Omental fat pad (tissue), 3 donors: ENCODE measurements at regions not wholly inside any gene's neighbourhood (a gene's known extent, or its start where the extent isn't known, plus 50 kb on each side); places are given as distances from the start of the nearest gene placed in this dataset.

Experiments
- ATAC-seq: fragments of 150-250 bp; one replicate; pipeline ENCODE4 v1.9.1; 2016; ENCODE audit warnings: mild to moderate bottlenecking, moderate library complexity; ENCODE audit not compliant: low FRiP score
- DNase-seq: peaks from one replicate; pipeline ENCODE4 v3.0.0-alpha.2; 2019; ENCODE audit warnings: low spot score
- TF ChIP-seq, protein P1 (sequence below), 3 donors: fragments of 450-650 bp; IDR thresholded peaks; one replicate each; pipeline ENCODE4 v1.5.1; 2016 to 2017; ENCODE audit warnings: antibody characterized with exemption in 3 of 3, mild to moderate bottlenecking in 3 of 3, moderate library complexity in 2 of 3

DNA sequence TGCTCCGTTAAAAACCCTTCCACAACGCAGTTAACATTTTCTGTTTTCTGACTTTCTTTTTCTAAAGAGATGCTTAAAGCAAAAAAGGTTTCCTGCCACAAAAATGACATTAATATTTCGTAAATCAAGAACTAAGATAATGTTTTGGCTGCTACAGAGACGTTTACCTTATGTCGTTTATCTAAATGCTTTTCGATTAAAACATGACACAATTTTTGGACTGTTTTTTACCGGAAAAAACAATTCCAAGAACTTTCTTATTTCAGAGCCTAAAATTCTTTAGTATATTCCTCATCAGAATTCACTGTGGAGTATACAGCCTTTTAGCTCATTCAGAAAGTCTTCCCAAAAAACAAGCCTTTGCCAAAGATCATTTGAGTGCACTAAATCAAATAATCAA, 278.0 kb upstream of the TCF4 start:
- TF ChIP-seq, protein P1, sequence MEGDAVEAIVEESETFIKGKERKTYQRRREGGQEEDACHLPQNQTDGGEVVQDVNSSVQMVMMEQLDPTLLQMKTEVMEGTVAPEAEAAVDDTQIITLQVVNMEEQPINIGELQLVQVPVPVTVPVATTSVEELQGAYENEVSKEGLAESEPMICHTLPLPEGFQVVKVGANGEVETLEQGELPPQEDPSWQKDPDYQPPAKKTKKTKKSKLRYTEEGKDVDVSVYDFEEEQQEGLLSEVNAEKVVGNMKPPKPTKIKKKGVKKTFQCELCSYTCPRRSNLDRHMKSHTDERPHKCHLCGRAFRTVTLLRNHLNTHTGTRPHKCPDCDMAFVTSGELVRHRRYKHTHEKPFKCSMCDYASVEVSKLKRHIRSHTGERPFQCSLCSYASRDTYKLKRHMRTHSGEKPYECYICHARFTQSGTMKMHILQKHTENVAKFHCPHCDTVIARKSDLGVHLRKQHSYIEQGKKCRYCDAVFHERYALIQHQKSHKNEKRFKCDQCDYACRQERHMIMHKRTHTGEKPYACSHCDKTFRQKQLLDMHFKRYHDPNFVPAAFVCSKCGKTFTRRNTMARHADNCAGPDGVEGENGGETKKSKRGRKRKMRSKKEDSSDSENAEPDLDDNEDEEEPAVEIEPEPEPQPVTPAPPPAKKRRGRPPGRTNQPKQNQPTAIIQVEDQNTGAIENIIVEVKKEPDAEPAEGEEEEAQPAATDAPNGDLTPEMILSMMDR (IDR thresholded peaks at IDR 0.05) = no peak
- no peak for DNase-seq
- no peak for ATAC-seq

- TF ChIP-seq, protein P1 (IDR thresholded peaks at IDR 0.05) = no peak
- ATAC-seq = no peak
Measured at GRCh38 chr18:55864281-55864680, 276.3 kb upstream of the TCF4 start.

DNA sequence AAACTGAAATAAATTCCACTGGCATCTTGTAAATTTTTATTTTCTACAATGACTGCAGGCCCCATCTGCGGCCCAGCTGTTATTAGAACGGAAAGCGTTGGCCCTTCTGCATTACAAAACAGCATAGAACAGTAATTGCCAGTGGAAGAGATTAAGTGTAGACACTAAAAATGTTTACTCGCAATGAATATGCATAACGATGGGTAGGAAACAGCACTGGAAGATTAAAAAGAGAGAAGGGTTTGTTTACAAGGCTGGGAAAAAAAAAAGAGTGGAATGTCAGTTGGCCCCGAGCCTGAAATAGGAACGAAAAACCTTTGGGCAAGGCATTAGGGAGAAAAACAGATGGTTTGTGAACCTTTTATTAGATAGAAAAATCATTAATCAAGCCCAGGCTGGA, 275.9 kb upstream of the TCF4 start:
- ATAC-seq (no peak), DNase-seq (no peak)
- TF ChIP-seq, protein P1 (IDR thresholded peaks at IDR 0.05) = no peak

More at GRCh38 chr18:55864281-55864680, 276.3 kb upstream of the TCF4 start:
- DNase-seq = no peak

- DNase-seq = no peak
- ATAC-seq = no peak
- TF ChIP-seq, protein P1 (IDR thresholded peaks at IDR 0.05) = no peak
Measured at GRCh38 chr18:55863391-55863706, 275.4 kb upstream of the TCF4 start.

DNA sequence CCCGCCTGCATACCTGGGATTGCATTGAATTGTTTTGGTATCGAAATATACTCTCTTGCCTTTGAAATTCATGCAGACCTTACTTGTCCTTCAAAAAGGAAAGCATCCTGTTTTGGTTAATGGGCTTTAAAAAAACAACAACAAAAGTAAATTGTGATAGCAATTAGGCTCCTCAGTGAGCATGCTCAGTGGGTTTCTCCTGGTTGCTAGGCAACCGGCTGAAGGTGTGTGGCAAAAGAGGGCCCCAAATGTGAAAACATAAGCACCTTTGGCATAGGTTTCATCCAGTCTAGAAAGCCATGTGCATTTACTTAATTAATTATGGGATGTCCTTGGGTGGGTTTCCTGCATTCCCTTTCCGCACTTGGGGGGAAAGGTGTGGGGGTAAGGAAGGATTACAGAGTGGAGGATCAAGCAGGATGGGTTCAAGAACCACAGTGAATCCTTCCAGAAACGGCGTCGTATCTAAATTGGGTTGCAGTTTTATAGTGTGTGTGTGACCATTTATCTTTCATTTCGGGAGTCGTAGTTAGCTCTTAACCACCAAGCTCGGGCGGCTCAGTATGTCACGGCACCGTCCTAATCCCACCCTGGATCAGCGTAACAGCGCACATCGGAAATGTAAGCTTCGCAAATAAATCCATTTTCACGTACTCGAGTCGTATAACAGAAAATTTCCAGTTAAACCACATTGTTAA, 274.9 kb upstream of the TCF4 start:
- TF ChIP-seq, protein P1 (IDR thresholded peaks at IDR 0.05) = no peak
- DNase-seq (no peak), ATAC-seq (no peak)

- ATAC-seq (no peak), DNase-seq (no peak)
- TF ChIP-seq, protein P1 (IDR thresholded peaks at IDR 0.05) = no peak
Measured at GRCh38 chr18:55861266-55861665, 273.3 kb upstream of the TCF4 start.
